GM19099 (cell line): ENCODE measurements at regions not wholly inside any gene's neighbourhood (a gene's known extent, or its start where the extent isn't known, plus 50 kb on each side); places are given as distances from the start of the nearest gene placed in this dataset.

ENCODE experiments used
- POLR2A ChIP-seq: IDR thresholded peaks from 3 replicates; pipeline ENCODE4 v1.6.1; 2011; ENCODE audit warnings: low read depth; ENCODE audit not compliant: insufficient read length; ENCODE audit errors: extremely low read depth

GRCh38 chr2:128782411-128783192, 463.9 kb upstream of the HS6ST1 start:
- no peak for TF ChIP-seq POLR2A

- TF ChIP-seq POLR2A = no peak
These were observed 464.6 kb upstream of the HS6ST1 start for GRCh38 chr2:128783193-128783671.

DNA sequence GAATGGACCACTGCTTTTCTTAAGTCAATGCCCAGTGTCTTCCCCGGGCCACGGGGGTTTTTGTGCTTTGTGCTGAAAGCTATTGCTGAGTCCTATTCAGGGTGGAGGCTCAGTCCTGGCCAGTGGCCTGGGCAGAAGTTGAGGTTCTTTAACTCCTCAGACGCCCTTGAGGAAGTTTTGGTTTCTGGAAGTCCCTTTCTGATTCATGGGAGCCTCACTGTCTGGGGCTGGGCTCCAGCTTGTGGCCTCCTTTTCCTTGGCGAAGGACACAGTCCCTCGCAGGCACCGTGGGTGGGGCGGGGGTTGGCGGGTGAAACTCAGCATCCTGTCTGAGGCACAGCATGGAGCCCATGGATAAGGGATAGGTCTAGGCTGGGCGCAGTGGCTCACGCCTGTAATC, 465.2 kb upstream of the HS6ST1 start:
- no peak for TF ChIP-seq POLR2A

DNA sequence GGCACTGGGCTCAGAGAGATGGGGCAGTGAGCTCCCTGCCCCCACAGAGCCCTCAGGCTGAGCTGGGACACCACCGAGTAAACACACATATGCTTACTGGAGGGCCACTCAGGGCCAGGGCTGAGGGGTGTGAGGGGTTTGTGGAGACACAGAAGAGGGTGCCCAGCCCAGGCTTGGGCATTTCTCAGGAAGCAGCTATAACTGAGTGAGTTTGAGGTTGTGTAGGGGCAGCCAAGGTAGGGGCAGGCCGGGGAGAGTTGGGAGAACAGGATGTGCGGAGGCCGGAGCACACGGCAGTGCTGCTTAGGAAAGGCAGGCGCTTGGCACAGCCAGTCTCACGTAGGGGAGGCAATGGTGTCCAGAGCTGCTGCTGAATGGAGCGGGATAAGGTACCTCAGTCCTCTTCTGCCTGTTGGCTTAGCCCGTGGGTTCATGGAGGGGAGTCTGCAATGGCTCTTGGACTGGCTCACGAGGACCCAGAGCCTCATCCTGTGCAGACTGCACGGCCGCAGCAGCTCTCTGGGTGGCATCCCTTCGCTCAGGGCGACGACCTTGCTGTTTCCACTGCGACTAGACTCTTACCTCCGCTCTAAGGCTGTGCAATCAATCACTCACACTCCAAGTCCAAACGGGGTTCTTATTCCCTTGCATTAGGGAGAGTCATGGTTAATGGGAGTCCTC, 466.1 kb upstream of the HS6ST1 start:
- TF ChIP-seq POLR2A = no peak

DNA sequence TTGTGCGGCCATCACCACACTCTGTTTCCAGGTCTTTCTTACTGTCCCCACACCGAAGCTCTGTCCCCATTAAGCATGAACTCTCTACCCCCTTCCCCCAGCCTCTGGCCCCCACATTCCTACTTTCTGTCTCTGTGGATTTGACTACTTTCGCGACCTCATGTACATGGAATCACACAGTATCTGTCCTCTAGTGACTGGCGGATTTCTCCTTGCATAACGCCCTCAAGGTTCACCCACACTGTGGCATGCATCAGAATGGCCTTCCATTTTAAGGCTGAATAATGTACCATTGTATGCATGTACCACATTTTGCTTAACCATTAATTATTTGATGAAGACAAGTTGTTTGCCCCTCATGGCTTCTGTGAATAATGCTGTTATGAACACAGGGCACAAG, 467.6 kb upstream of the HS6ST1 start:
- TF ChIP-seq POLR2A = no peak

DNA sequence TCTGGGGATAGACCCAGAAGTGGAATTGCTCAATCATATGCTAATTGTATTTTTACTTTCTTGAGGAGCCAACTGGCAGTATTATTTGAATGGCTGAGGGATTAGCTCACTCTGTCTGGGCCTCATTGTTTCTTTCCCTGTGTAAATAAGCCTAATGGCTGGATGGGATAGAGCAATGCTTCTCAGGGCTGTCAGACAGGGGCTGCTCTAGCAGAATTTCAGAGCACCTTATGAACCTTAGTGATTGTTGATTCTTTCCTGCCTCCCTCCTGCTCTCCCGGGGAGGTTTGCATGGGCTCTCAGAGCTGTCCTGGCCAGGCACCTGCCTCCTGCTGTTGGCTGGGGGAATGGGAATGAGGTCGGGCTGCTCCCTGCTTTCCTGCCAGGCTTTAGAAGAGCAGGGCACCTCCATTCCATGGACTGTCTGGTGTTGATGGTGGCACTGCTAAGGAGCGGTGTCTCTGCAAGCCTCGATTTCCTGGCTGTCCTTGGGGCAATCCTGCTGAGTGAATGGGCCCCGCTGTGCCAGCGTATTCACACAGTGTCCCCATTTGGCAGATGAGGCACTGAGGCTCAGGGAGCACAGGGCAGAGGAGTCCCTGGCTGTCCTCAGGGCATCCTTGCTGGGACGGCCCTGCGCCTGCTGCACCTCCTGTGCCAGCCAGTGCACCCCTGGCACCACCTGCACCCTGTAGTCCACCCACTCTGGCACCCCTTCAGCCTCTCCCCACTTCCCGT, 468.2 kb upstream of the HS6ST1 start:
- TF ChIP-seq POLR2A = no peak

- no peak for TF ChIP-seq POLR2A
These were observed 468.9 kb upstream of the HS6ST1 start for GRCh38 chr2:128787616-128788015.

DNA sequence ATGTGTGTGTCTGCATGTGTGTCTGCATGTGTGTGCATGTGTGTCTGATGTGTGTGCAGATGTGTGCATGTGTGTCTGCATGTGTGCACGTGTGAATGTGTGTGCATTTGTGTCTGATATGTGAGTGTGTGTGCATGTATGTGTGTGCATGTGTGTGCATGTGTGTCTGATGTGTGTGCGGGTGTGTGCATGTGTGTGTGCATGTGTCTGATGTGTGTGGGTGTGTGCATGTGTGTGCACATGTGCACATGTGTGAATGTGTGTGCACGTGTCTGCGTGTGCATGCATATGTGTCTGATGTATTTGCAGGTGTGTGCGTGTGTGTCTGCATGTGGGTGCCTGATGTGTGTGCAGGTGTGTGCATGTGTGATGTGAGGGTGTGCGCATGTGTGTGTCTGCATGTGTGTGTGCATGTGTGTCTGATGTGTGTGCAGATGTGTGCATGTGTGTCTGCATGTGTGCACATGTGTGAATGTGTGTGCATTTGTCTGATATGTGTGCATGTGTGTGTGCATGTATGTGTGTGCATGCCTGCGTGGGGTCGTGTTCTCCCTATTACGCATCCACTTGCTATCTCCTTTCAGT, 470.1 kb upstream of the HS6ST1 start:
- TF ChIP-seq POLR2A = no peak

GRCh38 chr2:128789221-128789620, 470.6 kb upstream of the HS6ST1 start:
- TF ChIP-seq POLR2A = no peak

DNA sequence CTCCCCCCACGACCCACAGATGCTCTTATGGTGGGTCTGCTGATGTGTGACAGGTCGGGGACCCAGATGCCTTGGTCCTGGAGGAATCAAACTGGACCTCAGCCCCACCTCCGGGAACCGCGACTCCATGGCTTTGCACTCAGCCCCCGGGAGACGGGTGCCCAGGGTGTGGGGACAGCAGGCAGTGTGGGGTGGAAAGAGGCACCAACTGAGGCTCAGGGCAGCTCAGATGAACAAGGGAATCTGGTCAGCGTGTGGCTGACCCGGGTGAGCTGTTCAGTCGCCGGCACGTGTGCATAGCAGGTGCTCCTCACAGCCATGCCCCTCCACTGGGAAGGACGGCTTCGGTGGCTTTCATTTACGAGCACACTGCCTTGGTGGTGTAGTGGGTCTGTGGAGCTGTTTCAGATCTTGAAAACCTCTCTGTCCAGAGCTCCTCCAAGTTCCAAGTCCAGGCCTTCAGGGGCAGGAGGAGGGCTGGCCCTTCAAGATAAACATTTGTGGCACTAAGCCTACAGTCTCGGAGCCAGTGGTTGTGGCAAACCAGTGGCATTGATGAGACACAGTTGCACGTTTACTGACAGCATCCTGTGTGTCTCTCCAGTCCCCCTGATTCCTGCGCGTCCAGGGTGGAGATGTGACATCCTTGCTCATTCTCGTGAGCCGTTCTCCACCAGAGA, 471.2 kb upstream of the HS6ST1 start:
- no peak for TF ChIP-seq POLR2A

GRCh38 chr2:128790541-128791001, 471.9 kb upstream of the HS6ST1 start:
- no peak for TF ChIP-seq POLR2A

GRCh38 chr2:128791120-128791984, 472.7 kb upstream of the HS6ST1 start:
- TF ChIP-seq POLR2A = no peak

DNA sequence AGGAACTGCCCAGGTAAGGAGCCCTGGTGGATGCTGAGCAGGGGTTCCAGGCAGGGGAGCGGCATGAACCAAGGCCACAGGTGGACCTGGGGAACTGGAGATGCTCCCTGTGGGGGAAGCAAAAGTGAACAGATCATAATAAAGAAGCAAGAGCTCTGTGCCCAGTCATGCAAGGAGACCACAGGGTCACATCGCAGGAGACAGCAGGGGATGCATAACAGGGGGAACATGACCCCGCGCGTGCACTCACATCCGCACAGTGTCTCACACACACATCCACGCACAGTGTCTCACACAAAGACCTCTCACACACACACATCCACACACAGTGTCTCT, 473.3 kb upstream of the HS6ST1 start:
- no peak for TF ChIP-seq POLR2A
